Mucosa of descending colon (tissue), 3 donors: ENCODE measurements at regions not wholly inside any gene's neighbourhood (a gene's known extent, or its start where the extent isn't known, plus 50 kb on each side); places are given as distances from the start of the nearest gene placed in this dataset.

Source experiments
- ATAC-seq: fragments of 200-7000 bp; cut with Tn5 transposase; one replicate; pipeline ENCODE4 v1.9.1; 2020; ENCODE audit warnings: mild to moderate bottlenecking, moderate library complexity
- DNase-seq, 3 donors: peaks; one replicate each; pipeline ENCODE4 v3.0.0-alpha.2; 2020
- H3K36me3 ChIP-seq: fragments of 200-600 bp; one replicate; pipeline ENCODE4 v1.8.0; 2021; ENCODE audit warnings: low read depth, mild to moderate bottlenecking
- H3K4me1 ChIP-seq: fragments of 200-600 bp; one replicate; pipeline ENCODE4 v1.8.0; 2021; ENCODE audit warnings: low read depth, mild to moderate bottlenecking
- H3K4me3 ChIP-seq: fragments of 200-600 bp; one replicate; pipeline ENCODE4 v1.8.0; 2021; ENCODE audit warnings: mild to moderate bottlenecking
- H3K9me3 ChIP-seq: fragments of 200-600 bp; one replicate; pipeline ENCODE4 v1.8.0; 2021; ENCODE audit warnings: mild to moderate bottlenecking
- intact Hi-C, 2 donors: fragments of 100-400 bp; cut with DNase I in 1 of 2; cut with micrococcal nuclease in 1 of 2; formaldehyde crosslinking; loops; one replicate each; pipeline versions ENCODE4 v1.11.0 to v1.11.1; 2022; cut with DNase I, micrococcal nuclease
- TF ChIP-seq, protein P1 (sequence below): fragments of 200-600 bp; IDR thresholded peaks from one replicate; pipeline ENCODE4 v1.8.0; 2022; ENCODE audit warnings: antibody characterized with exemption, mild to moderate bottlenecking
- donor health status: DM: no; HTN: no; CAD: no; lungs with moderate emphysema.
- donor health status: DM: no; HTN: no; CAD: no.
- donor health status: DM: no; HTN: yes; CAD: no.

DNA sequence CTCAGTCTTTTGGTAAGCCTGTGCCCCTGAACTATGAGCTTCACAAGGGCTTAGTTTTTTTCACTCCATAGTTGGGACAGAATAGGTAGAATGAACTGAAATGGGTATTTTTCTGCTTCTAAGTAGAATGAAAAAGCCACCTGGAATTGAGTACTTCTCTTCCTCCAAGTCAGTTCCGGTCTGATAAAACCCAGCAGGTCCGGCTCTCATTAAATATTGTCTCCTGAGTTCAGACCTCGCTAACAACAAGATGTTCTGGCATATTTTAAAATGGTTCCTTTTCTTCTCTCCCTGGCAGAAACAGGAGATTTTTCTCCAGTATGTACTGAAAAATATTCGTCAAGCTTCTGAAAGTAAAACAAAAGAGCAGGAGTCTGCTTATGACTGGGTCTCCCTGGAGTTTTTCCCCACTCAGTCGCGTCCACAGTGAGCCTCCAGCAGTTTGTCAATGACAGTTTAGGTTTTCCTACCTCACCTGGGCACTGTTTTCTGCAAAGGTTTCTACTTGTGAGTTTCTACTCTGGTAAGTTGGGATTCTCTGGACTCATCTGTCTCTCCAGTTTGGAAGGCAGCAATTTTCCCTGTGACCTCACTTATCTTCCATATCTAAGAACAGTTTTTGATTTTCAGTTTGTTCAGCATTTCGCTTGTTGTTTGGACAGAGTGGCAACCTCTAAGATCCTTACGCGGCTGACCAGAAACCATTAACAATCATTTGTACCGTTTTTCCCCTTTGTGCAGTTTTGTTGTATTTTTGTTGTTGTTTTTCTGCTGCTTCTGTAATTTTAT lies 868.0 kb downstream of the METTL15 start:
- TF ChIP-seq, protein P1, sequence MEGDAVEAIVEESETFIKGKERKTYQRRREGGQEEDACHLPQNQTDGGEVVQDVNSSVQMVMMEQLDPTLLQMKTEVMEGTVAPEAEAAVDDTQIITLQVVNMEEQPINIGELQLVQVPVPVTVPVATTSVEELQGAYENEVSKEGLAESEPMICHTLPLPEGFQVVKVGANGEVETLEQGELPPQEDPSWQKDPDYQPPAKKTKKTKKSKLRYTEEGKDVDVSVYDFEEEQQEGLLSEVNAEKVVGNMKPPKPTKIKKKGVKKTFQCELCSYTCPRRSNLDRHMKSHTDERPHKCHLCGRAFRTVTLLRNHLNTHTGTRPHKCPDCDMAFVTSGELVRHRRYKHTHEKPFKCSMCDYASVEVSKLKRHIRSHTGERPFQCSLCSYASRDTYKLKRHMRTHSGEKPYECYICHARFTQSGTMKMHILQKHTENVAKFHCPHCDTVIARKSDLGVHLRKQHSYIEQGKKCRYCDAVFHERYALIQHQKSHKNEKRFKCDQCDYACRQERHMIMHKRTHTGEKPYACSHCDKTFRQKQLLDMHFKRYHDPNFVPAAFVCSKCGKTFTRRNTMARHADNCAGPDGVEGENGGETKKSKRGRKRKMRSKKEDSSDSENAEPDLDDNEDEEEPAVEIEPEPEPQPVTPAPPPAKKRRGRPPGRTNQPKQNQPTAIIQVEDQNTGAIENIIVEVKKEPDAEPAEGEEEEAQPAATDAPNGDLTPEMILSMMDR: no peak
- Histone ChIP-seq H3K4me1 (no peaks in the 10 kb centered on the region), H3K9me3 (no peaks in the 10 kb centered on the region), H3K4me3 (no peak overlapping the region), H3K36me3 (no peaks in the 10 kb centered on the region)
- no peak for DNase-seq
- ATAC-seq: no peak
- intact Hi-C loops: no loop called here

DNA sequence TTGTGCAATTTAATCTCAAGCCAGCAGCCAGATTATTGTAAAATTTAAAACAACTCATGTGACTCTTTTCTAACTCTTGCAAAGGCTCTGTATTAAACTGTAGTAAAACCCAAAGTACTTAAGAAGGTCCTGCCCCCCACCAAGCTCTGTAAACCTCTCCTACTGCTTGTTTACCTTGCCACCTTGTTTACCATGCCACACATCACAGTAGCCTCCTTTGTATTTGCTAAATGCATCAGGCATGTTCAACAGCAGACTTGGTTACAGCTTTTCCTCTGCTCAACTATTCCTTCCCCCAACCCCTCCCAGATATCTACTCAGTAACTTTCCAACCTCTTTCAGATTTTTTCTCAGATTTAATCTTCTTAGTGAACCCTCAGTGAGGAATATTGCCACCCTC lies 861.6 kb downstream of the METTL15 start:
- TF ChIP-seq, protein P1: no peak
- intact Hi-C loops: no loop called here
- Histone ChIP-seq H3K9me3 (no peaks in the 10 kb centered on the region), H3K4me1 (no peaks in the 10 kb centered on the region), H3K36me3 (no peaks in the 10 kb centered on the region), H3K4me3 (no peak overlapping the region)
- no peak for DNase-seq
- no peak for ATAC-seq

DNA sequence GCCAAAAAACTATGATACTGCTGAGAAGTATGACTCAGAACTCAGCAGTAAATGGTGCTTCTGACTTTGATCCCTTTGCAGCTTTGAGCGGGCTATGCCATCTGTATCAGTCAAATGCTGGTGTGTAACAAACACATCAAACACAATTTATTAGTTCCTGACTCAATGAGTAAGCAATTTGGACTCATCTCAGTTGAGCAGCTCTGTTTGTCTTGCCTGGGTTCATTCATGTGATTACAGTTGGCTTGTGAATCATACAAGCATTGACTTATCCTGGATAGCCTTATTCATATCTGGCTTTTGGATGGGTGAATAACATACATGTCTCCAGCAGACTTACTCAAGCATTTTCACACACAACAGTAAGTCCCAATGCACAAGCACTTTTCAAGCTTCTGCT lies 858.8 kb downstream of the METTL15 start:
- no peaks in the 10 kb centered on the region for H3K4me1 ChIP-seq
- H3K36me3 ChIP-seq: no peaks in the 10 kb centered on the region
- intact Hi-C loops: no loop called here
- TF ChIP-seq, protein P1: no peak
- ATAC-seq (no peak), DNase-seq (no peak)
- no peak overlapping the region for H3K4me3 ChIP-seq
- H3K9me3 ChIP-seq: no peaks in the 10 kb centered on the region

DNA sequence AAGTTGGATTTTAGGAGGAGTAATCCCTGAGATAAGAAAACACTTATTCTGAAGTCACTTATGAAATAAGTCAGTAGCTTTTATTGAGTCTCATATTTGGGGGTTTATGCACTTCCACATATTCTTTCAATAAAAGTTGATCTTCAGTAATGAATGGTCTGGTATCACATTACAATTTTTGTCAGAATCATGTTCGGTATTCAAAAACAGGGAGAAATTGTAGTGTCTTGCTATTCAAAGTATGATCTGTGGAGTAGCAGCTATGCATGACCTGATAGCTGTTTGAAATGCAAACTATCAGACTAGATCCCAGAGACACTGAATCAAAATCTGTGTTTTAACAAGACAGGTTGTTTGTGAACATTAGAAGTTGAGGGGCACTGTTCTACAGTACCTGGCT lies 857.6 kb downstream of the METTL15 start:
- Histone ChIP-seq H3K4me3 (no peak overlapping the region), H3K36me3 (no peaks in the 10 kb centered on the region), H3K4me1 (no peaks in the 10 kb centered on the region), H3K9me3 (no peaks in the 10 kb centered on the region)
- no peak for DNase-seq
- ATAC-seq: no peak
- intact Hi-C loops: no loop called here
- TF ChIP-seq, protein P1: no peak

DNA sequence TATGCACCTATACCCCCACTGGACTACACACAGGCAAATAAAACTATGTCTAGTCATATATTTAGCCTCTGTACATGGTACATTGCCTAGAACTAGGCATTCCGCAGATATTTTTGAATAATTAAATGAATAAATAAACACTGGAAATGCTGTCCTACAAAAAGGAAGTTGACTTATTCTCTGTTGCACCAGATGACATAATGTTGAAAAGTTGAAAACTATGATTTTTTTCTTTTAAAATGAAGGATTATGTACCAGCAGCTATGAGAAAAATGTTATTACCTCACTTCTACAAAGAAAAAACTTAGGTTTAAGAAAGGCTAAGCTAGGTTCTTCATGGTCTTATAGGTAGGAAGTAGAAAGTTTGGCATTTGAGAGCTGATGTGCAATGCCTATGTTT lies 856.6 kb downstream of the METTL15 start:
- no peaks in the 10 kb centered on the region for H3K36me3 ChIP-seq
- ATAC-seq (no peak), DNase-seq (no peak)
- no peaks in the 10 kb centered on the region for H3K4me1 ChIP-seq
- TF ChIP-seq, protein P1: no peak
- no peaks in the 10 kb centered on the region for H3K9me3 ChIP-seq
- intact Hi-C loops: no loop called here
- no peak overlapping the region for H3K4me3 ChIP-seq

DNA sequence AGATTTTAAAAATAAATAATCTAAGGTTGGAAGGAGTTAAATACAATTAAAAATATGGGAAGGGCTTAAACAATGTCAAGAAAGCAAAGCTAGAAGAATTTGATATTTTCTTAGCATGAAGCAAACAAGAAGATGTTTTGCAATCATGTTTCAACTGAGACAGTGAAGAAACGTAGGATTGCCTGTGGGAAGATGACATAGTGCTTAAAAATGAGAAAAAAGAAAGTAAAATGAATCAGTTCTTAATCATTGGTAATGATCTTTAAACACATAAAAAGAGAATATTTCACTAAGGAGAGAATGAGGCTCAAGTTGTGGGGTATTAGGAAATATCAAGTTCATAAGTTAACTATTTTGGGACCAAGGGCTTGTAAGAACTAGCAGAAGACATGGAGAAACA lies 855.0 kb downstream of the METTL15 start:
- no peak for ATAC-seq
- no peak overlapping the region for H3K4me3 ChIP-seq
- DNase-seq: no peak
- TF ChIP-seq, protein P1: no peak
- no peaks in the 10 kb centered on the region for H3K4me1 ChIP-seq
- intact Hi-C loops: no loop called here
- no peaks in the 10 kb centered on the region for H3K9me3 ChIP-seq
- no peaks in the 10 kb centered on the region for H3K36me3 ChIP-seq
